ENCODE measurements at regions not wholly inside any gene's neighbourhood (a gene's known extent, or its start where the extent isn't known, plus 50 kb on each side); places are given as distances from the start of the nearest gene placed in this dataset.

GRCh38 chrX:137823257-137823656, 257.3 kb downstream of the ZIC3 start:
- TF ChIP-seq CTCF (IDR thresholded peaks at IDR 0.05) (no peak), POLR2A (IDR thresholded peaks at IDR 0.05) (no peak)
